ENCODE measurements at regions not wholly inside any gene's neighbourhood (a gene's known extent, or its start where the extent isn't known, plus 50 kb on each side); places are given as distances from the start of the nearest gene placed in this dataset.
"Not testable (repeated sequence)": the region's sequence is repeated elsewhere in the genome, so short reads cannot be mapped to it uniquely, and the experiment has no call there.

DNA sequence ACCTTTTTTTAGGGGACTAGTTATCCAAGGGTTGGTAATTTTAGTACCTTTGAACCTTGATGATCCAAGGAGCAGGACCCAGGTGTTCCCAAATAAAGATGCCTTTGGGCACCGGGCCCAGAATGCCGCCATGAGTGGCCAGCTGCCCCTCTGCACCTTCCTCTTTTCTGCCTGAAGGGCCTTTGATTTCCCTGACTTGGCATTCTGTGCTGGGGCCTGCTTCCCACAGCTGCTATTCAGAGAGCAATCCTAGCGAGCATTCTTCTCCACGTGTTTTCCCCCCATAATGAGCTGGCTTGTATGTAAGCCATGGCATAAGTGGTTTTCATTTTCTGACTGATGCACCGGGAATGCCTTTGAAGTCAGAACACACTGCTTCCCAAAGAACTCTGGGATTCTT is 82.6 kb upstream of the IKBKE start:
- TF ChIP-seq POLR2AphosphoS5 (IDR thresholded peaks at IDR 0.05; ENCODE audit: low read depth, low read length); TERF1 (CRISPR knock-in tag; IDR thresholded peaks at IDR 0.05); ZNF230 (CRISPR knock-in tag; IDR thresholded peaks at IDR 0.05); CTCF (CRISPR knock-in tag; IDR thresholded peaks at IDR 0.05); MTA3 (CRISPR knock-in tag; IDR thresholded peaks at IDR 0.05); ZNF138 (CRISPR knock-in tag; IDR thresholded peaks at IDR 0.05; ENCODE audit: low read depth); ZNF558 (CRISPR knock-in tag; IDR thresholded peaks at IDR 0.05; ENCODE audit: borderline replicate concordance); SMC3 (IDR thresholded peaks at IDR 0.05; ENCODE audit: low read length); FOXM1 (CRISPR knock-in tag; IDR thresholded peaks at IDR 0.05); USF2 (IDR thresholded peaks at IDR 0.05; ENCODE audit: low read depth, low read length); USF2 (CRISPR knock-in tag; IDR thresholded peaks at IDR 0.05; ENCODE audit: borderline replicate concordance); SAFB2 (CRISPR knock-in tag; IDR thresholded peaks at IDR 0.05; ENCODE audit: borderline replicate concordance, low read depth): not testable (repeated sequence)
- TF ChIP-seq, protein P1, sequence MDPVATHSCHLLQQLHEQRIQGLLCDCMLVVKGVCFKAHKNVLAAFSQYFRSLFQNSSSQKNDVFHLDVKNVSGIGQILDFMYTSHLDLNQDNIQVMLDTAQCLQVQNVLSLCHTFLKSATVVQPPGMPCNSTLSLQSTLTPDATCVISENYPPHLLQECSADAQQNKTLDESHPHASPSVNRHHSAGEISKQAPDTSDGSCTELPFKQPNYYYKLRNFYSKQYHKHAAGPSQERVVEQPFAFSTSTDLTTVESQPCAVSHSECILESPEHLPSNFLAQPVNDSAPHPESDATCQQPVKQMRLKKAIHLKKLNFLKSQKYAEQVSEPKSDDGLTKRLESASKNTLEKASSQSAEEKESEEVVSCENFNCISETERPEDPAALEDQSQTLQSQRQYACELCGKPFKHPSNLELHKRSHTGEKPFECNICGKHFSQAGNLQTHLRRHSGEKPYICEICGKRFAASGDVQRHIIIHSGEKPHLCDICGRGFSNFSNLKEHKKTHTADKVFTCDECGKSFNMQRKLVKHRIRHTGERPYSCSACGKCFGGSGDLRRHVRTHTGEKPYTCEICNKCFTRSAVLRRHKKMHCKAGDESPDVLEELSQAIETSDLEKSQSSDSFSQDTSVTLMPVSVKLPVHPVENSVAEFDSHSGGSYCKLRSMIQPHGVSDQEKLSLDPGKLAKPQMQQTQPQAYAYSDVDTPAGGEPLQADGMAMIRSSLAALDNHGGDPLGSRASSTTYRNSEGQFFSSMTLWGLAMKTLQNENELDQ (CRISPR knock-in tag; IDR thresholded peaks at IDR 0.05; ENCODE audit: borderline replicate concordance), result not testable (repeated sequence)
- TF ChIP-seq, protein P2, sequence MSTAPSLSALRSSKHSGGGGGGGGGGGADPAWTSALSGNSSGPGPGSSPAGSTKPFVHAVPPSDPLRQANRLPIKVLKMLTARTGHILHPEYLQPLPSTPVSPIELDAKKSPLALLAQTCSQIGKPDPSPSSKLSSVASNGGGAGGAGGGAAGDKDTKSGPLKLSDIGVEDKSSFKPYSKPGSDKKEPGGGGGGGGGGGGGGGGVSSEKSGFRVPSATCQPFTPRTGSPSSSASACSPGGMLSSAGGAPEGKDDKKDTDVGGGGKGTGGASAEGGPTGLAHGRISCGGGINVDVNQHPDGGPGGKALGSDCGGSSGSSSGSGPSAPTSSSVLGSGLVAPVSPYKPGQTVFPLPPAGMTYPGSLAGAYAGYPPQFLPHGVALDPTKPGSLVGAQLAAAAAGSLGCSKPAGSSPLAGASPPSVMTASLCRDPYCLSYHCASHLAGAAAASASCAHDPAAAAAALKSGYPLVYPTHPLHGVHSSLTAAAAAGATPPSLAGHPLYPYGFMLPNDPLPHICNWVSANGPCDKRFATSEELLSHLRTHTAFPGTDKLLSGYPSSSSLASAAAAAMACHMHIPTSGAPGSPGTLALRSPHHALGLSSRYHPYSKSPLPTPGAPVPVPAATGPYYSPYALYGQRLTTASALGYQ (CRISPR knock-in tag; IDR thresholded peaks at IDR 0.05), result not testable (repeated sequence)

Data from HepG2 (cell line).